MCF 10A (cell line): ENCODE measurements at regions not wholly inside any gene's neighbourhood (a gene's known extent, or its start where the extent isn't known, plus 50 kb on each side); places are given as distances from the start of the nearest gene placed in this dataset.
A peak's percentile ranks its signal among the peaks of the same experiment; 100 is the strongest.
"Not testable (repeated sequence)": the region's sequence is repeated elsewhere in the genome, so short reads cannot be mapped to it uniquely, and the experiment has no call there.

ENCODE experiments used
- BruUV-seq: library from RNA; stranded (reverse); fragments of 400-500 nt; replicated peaks from 2 replicates; lab custom pipeline; 2021; lab: Mats Ljungman, UMichigan
- CTCF ChIA-PET: fragments of 300-600 bp; sonication (Branson Sonifier 250); formaldehyde crosslinking; extraction: SDS; loops from one replicate; lab custom pipeline; 2021; ENCODE audit warnings: antibody characterized with exemption, inconsistent platforms; lab: Yijun Ruan, JAX
- POLR2A ChIA-PET: fragments of 300-600, 350-650 bp; sonication (Branson Sonifier 250); formaldehyde crosslinking; extraction: SDS; loops from one replicate; lab custom pipeline; 2020; ENCODE audit warnings: antibody characterized with exemption, inconsistent platforms; lab: Yijun Ruan, JAX
- DNase-seq: peaks from one replicate; pipeline ENCODE4 v3.0.0-alpha.2; 2018; ENCODE audit not compliant: unreplicated experiment
- H3K27ac Mint-ChIP-seq: one replicate; pipeline ENCODE4 v1.8.0; 2022; ENCODE audit warnings: mild to moderate bottlenecking, low read depth, mixed read lengths; ENCODE audit not compliant: unreplicated experiment
- H3K27me3 Mint-ChIP-seq: one replicate; pipeline ENCODE4 v1.8.0; 2022; ENCODE audit warnings: mixed read lengths; ENCODE audit not compliant: insufficient read depth, unreplicated experiment
- H3K36me3 Mint-ChIP-seq: one replicate; pipeline ENCODE4 v1.8.0; 2022; ENCODE audit warnings: mild to moderate bottlenecking, moderate library complexity, mixed read lengths; ENCODE audit not compliant: insufficient read depth, unreplicated experiment
- H3K4me1 Mint-ChIP-seq: one replicate; pipeline ENCODE4 v1.8.0; 2022; ENCODE audit warnings: mixed read lengths; ENCODE audit not compliant: insufficient read depth, unreplicated experiment
- H3K4me3 Mint-ChIP-seq: one replicate; pipeline ENCODE4 v1.8.0; 2022; ENCODE audit warnings: mild to moderate bottlenecking, moderate library complexity, mixed read lengths; ENCODE audit not compliant: unreplicated experiment
- H3K9me3 Mint-ChIP-seq: one replicate; pipeline ENCODE4 v1.8.0; 2022; ENCODE audit warnings: mixed read lengths; ENCODE audit not compliant: unreplicated experiment
- intact Hi-C: fragments of 100-400 bp; cut with micrococcal nuclease; formaldehyde crosslinking; loops from 2 replicates; pipeline ENCODE4 v1.14.1; 2022
- TF ChIP-seq, protein P1 (sequence below): fragments of 200-600 bp; IDR thresholded peaks from one replicate; pipeline ENCODE4 v1.8.0; 2022; ENCODE audit warnings: antibody characterized with exemption, mild to moderate bottlenecking; ENCODE audit not compliant: unreplicated experiment

GRCh38 chr4:60485276-60485675 lies 714.9 kb upstream of the ADGRL3 start:
- POLR2A ChIA-PET: no interaction called here
- TF ChIP-seq, protein P1, sequence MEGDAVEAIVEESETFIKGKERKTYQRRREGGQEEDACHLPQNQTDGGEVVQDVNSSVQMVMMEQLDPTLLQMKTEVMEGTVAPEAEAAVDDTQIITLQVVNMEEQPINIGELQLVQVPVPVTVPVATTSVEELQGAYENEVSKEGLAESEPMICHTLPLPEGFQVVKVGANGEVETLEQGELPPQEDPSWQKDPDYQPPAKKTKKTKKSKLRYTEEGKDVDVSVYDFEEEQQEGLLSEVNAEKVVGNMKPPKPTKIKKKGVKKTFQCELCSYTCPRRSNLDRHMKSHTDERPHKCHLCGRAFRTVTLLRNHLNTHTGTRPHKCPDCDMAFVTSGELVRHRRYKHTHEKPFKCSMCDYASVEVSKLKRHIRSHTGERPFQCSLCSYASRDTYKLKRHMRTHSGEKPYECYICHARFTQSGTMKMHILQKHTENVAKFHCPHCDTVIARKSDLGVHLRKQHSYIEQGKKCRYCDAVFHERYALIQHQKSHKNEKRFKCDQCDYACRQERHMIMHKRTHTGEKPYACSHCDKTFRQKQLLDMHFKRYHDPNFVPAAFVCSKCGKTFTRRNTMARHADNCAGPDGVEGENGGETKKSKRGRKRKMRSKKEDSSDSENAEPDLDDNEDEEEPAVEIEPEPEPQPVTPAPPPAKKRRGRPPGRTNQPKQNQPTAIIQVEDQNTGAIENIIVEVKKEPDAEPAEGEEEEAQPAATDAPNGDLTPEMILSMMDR: no peak
- intact Hi-C loops: no loop called here
- Mint-ChIP-seq H3K9me3 (peaks cover 6% of the 10 kb centered on the region), H3K36me3 (no peaks in the 10 kb centered on the region), H3K27me3 (no peaks in the 10 kb centered on the region), H3K4me1 (peaks cover 22% of the 10 kb centered on the region), H3K27ac (peak overlapping the region; percentile 17), H3K4me3 (no peak overlapping the region)
- no TSS peak for BruUV-seq
- CTCF ChIA-PET: no interaction called here
- DNase-seq: peak; percentile 18

DNA sequence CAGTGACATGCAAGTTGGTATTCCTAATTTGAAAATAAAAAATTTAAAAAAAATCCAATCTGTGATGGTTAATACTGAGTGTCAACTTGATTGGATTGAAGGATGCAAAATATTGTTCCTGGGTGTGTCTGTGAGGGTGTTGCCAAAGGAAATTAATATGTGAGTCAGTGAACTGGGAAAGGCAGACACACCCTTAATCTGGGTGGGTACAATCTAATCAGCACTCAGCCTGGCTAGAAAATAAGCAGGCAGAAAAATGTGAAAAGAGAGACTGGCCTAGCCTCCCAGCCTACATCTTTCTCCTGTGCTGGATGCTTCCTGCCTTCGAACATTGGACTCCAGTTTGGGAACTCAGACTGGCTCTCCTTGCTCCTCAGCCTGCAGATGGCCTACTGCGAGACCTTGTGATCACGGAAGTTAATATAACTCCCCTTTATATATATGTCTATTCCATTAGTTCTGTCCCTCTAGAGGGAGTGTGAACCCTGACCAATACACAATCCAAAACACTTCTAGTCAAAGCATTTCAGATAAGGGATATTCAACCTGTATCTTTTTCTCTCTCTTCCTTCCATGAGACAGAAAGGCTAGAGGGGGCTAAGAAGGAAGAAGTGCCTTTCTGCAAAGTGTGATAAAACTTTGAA lies 712.9 kb upstream of the ADGRL3 start:
- H3K4me1 Mint-ChIP-seq: peaks cover 22% of the 10 kb centered on the region
- H3K4me3 Mint-ChIP-seq, H3K9me3 Mint-ChIP-seq, H3K36me3 Mint-ChIP-seq, H3K27me3 Mint-ChIP-seq, POLR2A ChIA-PET, BruUV-seq, intact Hi-C loops, CTCF ChIA-PET: not testable (repeated sequence)
- DNase-seq: peak; percentile 18
- H3K27ac Mint-ChIP-seq: peak overlapping the region; percentile 39

DNA sequence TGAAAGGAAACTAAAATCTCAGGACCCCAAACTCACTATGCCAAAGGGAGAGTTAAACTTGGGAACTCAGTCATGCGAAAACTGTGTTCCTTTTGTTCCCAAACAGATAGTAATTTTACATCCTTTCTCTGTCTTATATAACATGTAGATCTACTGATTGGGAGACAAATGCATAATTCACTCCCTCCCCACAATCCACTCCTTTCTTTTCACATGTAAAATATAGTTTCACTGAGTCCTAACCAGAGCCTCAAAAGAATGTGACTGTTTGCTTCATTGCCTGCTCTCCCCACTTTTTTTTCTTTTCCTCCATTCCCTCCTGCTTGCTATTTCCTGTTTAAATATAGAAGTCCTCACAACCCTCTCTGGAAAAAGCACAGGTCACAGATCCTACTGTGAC lies 699.3 kb upstream of the ADGRL3 start:
- Mint-ChIP-seq H3K9me3 (no peaks in the 10 kb centered on the region), H3K4me3 (no peak overlapping the region), H3K27me3 (no peaks in the 10 kb centered on the region), H3K4me1 (no peaks in the 10 kb centered on the region), H3K36me3 (no peaks in the 10 kb centered on the region), H3K27ac (no peak overlapping the region)
- TF ChIP-seq, protein P1: no peak
- ChIA-PET POLR2A (no interaction called here), CTCF (no interaction called here)
- intact Hi-C loops: no loop called here
- no TSS peak for BruUV-seq
- no peak for DNase-seq

DNA sequence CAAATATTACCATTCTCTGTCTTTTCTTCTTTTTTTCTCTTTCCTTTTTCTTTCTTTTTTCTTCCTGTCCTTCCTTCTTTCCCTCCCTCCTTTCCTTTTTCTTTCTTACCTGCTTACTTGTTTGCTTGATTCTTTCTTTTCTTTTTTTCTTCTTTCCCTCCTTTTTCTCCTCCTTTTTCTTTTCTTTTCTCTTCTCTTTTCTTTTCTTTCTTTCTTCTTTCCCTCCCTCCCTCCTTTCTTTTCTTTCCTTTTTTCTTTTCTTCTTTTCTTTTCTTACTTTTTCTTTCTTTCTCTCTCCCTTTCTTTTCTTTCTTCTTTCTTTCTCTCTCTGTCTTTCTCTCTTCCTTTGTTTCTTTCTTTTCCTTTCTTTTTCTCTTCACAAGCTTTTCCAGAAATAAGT lies 697.4 kb upstream of the ADGRL3 start:
- intact Hi-C loops: no loop called here
- no peaks in the 10 kb centered on the region for H3K27me3 Mint-ChIP-seq
- DNase-seq: no peak
- no peak overlapping the region for H3K27ac Mint-ChIP-seq
- H3K36me3 Mint-ChIP-seq: no peaks in the 10 kb centered on the region
- no peaks in the 10 kb centered on the region for H3K4me1 Mint-ChIP-seq
- H3K9me3 Mint-ChIP-seq: peaks cover 13% of the 10 kb centered on the region
- no peak overlapping the region for H3K4me3 Mint-ChIP-seq
- TF ChIP-seq, protein P1: no peak
- POLR2A ChIA-PET: interaction anchor here (0.6 kb wide), 1 partner anchor 1470 kb away, joined by 4 read pairs; no protein-coding TSS in a partner anchor
- no TSS peak for BruUV-seq
- CTCF ChIA-PET: no interaction called here
